ENCODE measurements at regions not wholly inside any gene's neighbourhood (a gene's known extent, or its start where the extent isn't known, plus 50 kb on each side); places are given as distances from the start of the nearest gene placed in this dataset.

- no peak for TF ChIP-seq CTCF (IDR thresholded peaks at IDR 0.05; ENCODE audit: control insufficient read depth, insufficient read depth, low read depth, low read length, missing control alignments)
- no peak overlapping the region for H3K4me3 ChIP-seq (ENCODE audit: control insufficient read depth, low read depth, low read length)
- DNase-seq (ENCODE audit: low read depth), result no peak
Measured at GRCh38 chr16:82412770-82413169, 214.0 kb upstream of the CDH13 start.

- H3K4me3 ChIP-seq (ENCODE audit: control insufficient read depth, low read depth, low read length), result no peak overlapping the region
- no peak for DNase-seq (ENCODE audit: low read depth)
- TF ChIP-seq CTCF (IDR thresholded peaks at IDR 0.05; ENCODE audit: control insufficient read depth, insufficient read depth, low read depth, low read length, missing control alignments), result no peak
Measured at GRCh38 chr16:82405736-82406135, 221.0 kb upstream of the CDH13 start.

- H3K4me3 ChIP-seq (ENCODE audit: control insufficient read depth, low read depth, low read length), result no peak overlapping the region
- no peak for DNase-seq (ENCODE audit: low read depth)
- no peak for TF ChIP-seq CTCF (IDR thresholded peaks at IDR 0.05; ENCODE audit: control insufficient read depth, insufficient read depth, low read depth, low read length, missing control alignments)
Measured at GRCh38 chr16:82404586-82405315, 222.0 kb upstream of the CDH13 start.

- H3K4me3 ChIP-seq (ENCODE audit: control insufficient read depth, low read depth, low read length), result no peak overlapping the region
- DNase-seq (ENCODE audit: low read depth), result no peak
- TF ChIP-seq CTCF (IDR thresholded peaks at IDR 0.05; ENCODE audit: control insufficient read depth, insufficient read depth, low read depth, low read length, missing control alignments), result no peak
Measured at GRCh38 chr16:82402665-82403218, 224.0 kb upstream of the CDH13 start.

- H3K4me3 ChIP-seq (ENCODE audit: control insufficient read depth, low read depth, low read length), result no peak overlapping the region
- DNase-seq (ENCODE audit: low read depth), result no peak
- no peak for TF ChIP-seq CTCF (IDR thresholded peaks at IDR 0.05; ENCODE audit: control insufficient read depth, insufficient read depth, low read depth, low read length, missing control alignments)
Measured at GRCh38 chr16:82400046-82400445, 226.7 kb upstream of the CDH13 start.

GRCh38 chr16:82396509-82396908 is 226.5 kb upstream of the MPHOSPH6 start:
- no peak overlapping the region for H3K4me3 ChIP-seq (ENCODE audit: control insufficient read depth, low read depth, low read length)
- no peak for DNase-seq (ENCODE audit: low read depth)
- TF ChIP-seq CTCF (IDR thresholded peaks at IDR 0.05; ENCODE audit: control insufficient read depth, insufficient read depth, low read depth, low read length, missing control alignments), result no peak

Data from AG09309 (cell line).